CD4-positive, alpha-beta memory T cell (primary cell): ENCODE measurements at regions not wholly inside any gene's neighbourhood (a gene's known extent, or its start where the extent isn't known, plus 50 kb on each side); places are given as distances from the start of the nearest gene placed in this dataset.

Experiments
- CTCF ChIA-PET: fragments of 350-600 bp; sonication (Branson Sonifier 250); formaldehyde crosslinking; loops from one replicate; lab custom pipeline; 2021; ENCODE audit warnings: inconsistent platforms; ENCODE audit not compliant: partially characterized antibody; lab: Charles Lee
- POLR2A ChIA-PET: fragments of 350-600 bp; sonication (Branson Sonifier 250); formaldehyde crosslinking; loops from one replicate; lab custom pipeline; 2021; ENCODE audit not compliant: partially characterized antibody; lab: Charles Lee
- DNase-seq, 5 donors: peaks; one replicate each; pipeline versions ENCODE4 v3.0.0 to v3.0.0-alpha.2; 2020 to 2022; ENCODE audit warnings: mixed read lengths in 1 of 5
- H3K27ac ChIP-seq: one replicate; pipeline ENCODE4 v1.7.0; 2013; ENCODE audit warnings: low read depth, low read length
- H3K27me3 ChIP-seq: 2 replicates; pipeline ENCODE4 v1.7.0; 2013; ENCODE audit warnings: mild to moderate bottlenecking, low read length, moderate library complexity; ENCODE audit not compliant: insufficient read depth
- H3K36me3 ChIP-seq: 2 replicates; pipeline ENCODE4 v1.7.0; 2013; ENCODE audit warnings: mild to moderate bottlenecking, low read length, moderate library complexity; ENCODE audit not compliant: insufficient read depth
- H3K4me1 ChIP-seq: 2 replicates; pipeline ENCODE4 v1.7.0; 2013; ENCODE audit warnings: mild to moderate bottlenecking, low read length, moderate library complexity; ENCODE audit not compliant: insufficient read depth
- H3K4me3 ChIP-seq, 2 donors: one replicate each; pipeline ENCODE4 v1.7.0; 2013; ENCODE audit warnings: low read length in 2 of 2, mild to moderate bottlenecking in 1 of 2
- H3K9me3 ChIP-seq, 2 donors: one replicate each; pipeline ENCODE4 v1.7.0; 2013; ENCODE audit warnings: low read length in 2 of 2, control low read depth in 1 of 2; ENCODE audit not compliant: control insufficient read depth in 1 of 2
- H3K27ac Mint-ChIP-seq, 7 donors: one replicate each; pipeline ENCODE4 v1.8.0; 2020 to 2021; ENCODE audit warnings: mixed read lengths in 7 of 7, mild to moderate bottlenecking in 6 of 7, inconsistent platforms in 3 of 7, moderate library complexity in 3 of 7
- H3K27me3 Mint-ChIP-seq, 2 donors: one replicate each; pipeline ENCODE4 v1.8.0; 2020 to 2021; ENCODE audit warnings: mixed read lengths in 2 of 2
- H3K36me3 Mint-ChIP-seq, 2 donors: one replicate each; pipeline ENCODE4 v1.8.0; 2020 to 2021; ENCODE audit warnings: mixed read lengths in 2 of 2, inconsistent platforms in 1 of 2, mild to moderate bottlenecking in 1 of 2
- H3K4me1 Mint-ChIP-seq, 4 donors: one replicate each; pipeline ENCODE4 v1.8.0; 2020 to 2021; ENCODE audit warnings: mixed read lengths in 4 of 4, mild to moderate bottlenecking in 1 of 4
- H3K4me3 Mint-ChIP-seq, 8 donors: one replicate each; pipeline ENCODE4 v1.8.0; 2020 to 2021; ENCODE audit warnings: mixed read lengths in 8 of 8, mild to moderate bottlenecking in 7 of 8, moderate library complexity in 6 of 8, inconsistent platforms in 3 of 8
- H3K9me3 Mint-ChIP-seq, 8 donors: one replicate each; pipeline ENCODE4 v1.8.0; 2020 to 2021; ENCODE audit warnings: mixed read lengths in 8 of 8, mild to moderate bottlenecking in 5 of 8, inconsistent platforms in 3 of 8, moderate library complexity in 1 of 8
- intact Hi-C: fragments of 100-400 bp; cut with micrococcal nuclease; formaldehyde crosslinking; loops from one replicate; pipeline ENCODE4 v1.15.1; 2023

DNA sequence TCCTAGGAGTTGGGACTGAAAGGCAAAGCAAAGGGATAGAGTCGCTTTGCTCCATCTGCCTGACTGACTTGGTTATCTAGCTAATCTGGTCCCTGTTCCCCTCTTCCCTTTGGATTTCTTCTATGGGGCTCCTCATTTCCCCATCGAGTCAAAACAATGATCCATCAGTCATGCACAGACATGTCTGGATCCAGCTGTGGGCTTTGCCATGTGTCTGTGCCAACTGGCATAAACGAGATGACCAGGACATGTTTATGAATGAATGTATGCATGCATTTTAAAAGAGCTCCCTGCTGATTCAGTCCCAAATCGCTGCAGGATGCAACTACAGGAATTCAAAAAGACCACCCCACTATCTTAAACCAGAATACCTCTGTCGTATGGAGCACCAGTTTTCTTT lies 122.0 kb downstream of the ARL4A start:
- Histone ChIP-seq H3K27me3 (no peaks in the 10 kb centered on the region), H3K4me3 (no peak overlapping the region), H3K27ac (no peak overlapping the region), H3K4me1 (no peaks in the 10 kb centered on the region), H3K9me3 (no peaks in the 10 kb centered on the region), H3K36me3 (no peaks in the 10 kb centered on the region)
- Mint-ChIP-seq H3K27me3 (no peaks in the 10 kb centered on the region), H3K4me3 (no peak overlapping the region), H3K36me3 (no peaks in the 10 kb centered on the region), H3K9me3 (peaks cover 0 to 3% (median 0%) of the 10 kb centered on the region in 8 donors), H3K4me1 (no peaks in the 10 kb centered on the region), H3K27ac (no peak overlapping the region)
- CTCF ChIA-PET: no interaction called here
- no peak for DNase-seq
- intact Hi-C loops: no loop called here
- POLR2A ChIA-PET: no interaction called here

- H3K36me3 ChIP-seq: no peaks in the 10 kb centered on the region
- H3K4me1 ChIP-seq: no peaks in the 10 kb centered on the region
- Mint-ChIP-seq H3K27ac (no peak overlapping the region), H3K36me3 (no peaks in the 10 kb centered on the region), H3K9me3 (peaks cover 0 to 3% (median 0%) of the 10 kb centered on the region in 8 donors), H3K4me3 (no peak overlapping the region), H3K27me3 (peaks cover 0 to 1% of the 10 kb centered on the region in 2 donors), H3K4me1 (no peaks in the 10 kb centered on the region)
- H3K9me3 ChIP-seq: no peaks in the 10 kb centered on the region
- H3K27me3 ChIP-seq: no peaks in the 10 kb centered on the region
- ChIA-PET POLR2A (no interaction called here), CTCF (no interaction called here)
- no peak overlapping the region for H3K4me3 ChIP-seq
- H3K27ac ChIP-seq: no peak overlapping the region
- DNase-seq: no peak
- intact Hi-C loops: no loop called here
These were observed 124.7 kb downstream of the ARL4A start for GRCh38 chr7:12812111-12812510.

DNA sequence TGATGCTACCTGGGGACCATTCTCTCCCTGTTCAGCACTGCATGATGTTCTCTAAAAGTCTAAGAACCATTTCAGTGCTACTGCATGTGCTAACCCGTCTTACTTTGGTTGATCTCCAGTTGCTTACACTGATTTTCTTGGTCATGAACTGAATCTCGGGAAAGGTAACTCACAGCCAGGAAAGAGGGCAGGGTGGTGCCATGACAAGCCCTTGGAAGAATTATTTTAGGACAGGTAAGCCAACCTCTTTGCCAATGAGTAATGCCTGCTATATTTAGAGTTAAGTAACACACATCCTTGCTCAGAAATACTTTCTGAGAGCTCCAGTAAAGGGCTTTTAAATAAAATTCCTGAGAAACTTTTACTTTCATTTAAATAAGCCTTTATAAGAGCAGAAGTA lies 126.7 kb downstream of the ARL4A start:
- Mint-ChIP-seq H3K27ac (no peak overlapping the region), H3K4me1 (no peaks in the 10 kb centered on the region), H3K27me3 (peaks cover 1 to 4% of the 10 kb centered on the region in 2 donors), H3K36me3 (no peaks in the 10 kb centered on the region), H3K9me3 (peaks cover 0 to 3% (median 0%) of the 10 kb centered on the region in 8 donors), H3K4me3 (no peak overlapping the region)
- intact Hi-C loops: no loop called here
- Histone ChIP-seq H3K27me3 (no peaks in the 10 kb centered on the region), H3K4me1 (no peaks in the 10 kb centered on the region), H3K9me3 (no peaks in the 10 kb centered on the region), H3K36me3 (no peaks in the 10 kb centered on the region), H3K27ac (no peak overlapping the region), H3K4me3 (no peak overlapping the region)
- CTCF ChIA-PET: no interaction called here
- POLR2A ChIA-PET: no interaction called here
- no peak for DNase-seq

- Mint-ChIP-seq H3K4me3 (no peak overlapping the region), H3K9me3 (peaks cover 0 to 3% (median 0%) of the 10 kb centered on the region in 8 donors), H3K27ac (no peak overlapping the region), H3K27me3 (peaks cover 1 to 4% of the 10 kb centered on the region in 2 donors), H3K36me3 (no peaks in the 10 kb centered on the region), H3K4me1 (no peaks in the 10 kb centered on the region)
- no peaks in the 10 kb centered on the region for H3K4me1 ChIP-seq
- POLR2A ChIA-PET: no interaction called here
- H3K4me3 ChIP-seq: no peak overlapping the region
- H3K9me3 ChIP-seq: no peaks in the 10 kb centered on the region
- CTCF ChIA-PET: no interaction called here
- intact Hi-C loops: no loop called here
- no peak for DNase-seq
- no peak overlapping the region for H3K27ac ChIP-seq
- H3K36me3 ChIP-seq: no peaks in the 10 kb centered on the region
- no peaks in the 10 kb centered on the region for H3K27me3 ChIP-seq
These were observed 127.4 kb downstream of the ARL4A start for GRCh38 chr7:12814828-12815227.

- DNase-seq: no peak
- H3K4me1 Mint-ChIP-seq: no peaks in the 10 kb centered on the region
- peaks cover 1 to 4% of the 10 kb centered on the region in 2 donors for H3K27me3 Mint-ChIP-seq
- ChIA-PET POLR2A (no interaction called here), CTCF (no interaction called here)
- H3K4me3 Mint-ChIP-seq: no peak overlapping the region
- H3K27me3 ChIP-seq: no peaks in the 10 kb centered on the region
- H3K36me3 ChIP-seq: no peaks in the 10 kb centered on the region
- no peak overlapping the region for H3K27ac ChIP-seq
- no peaks in the 10 kb centered on the region for H3K4me1 ChIP-seq
- H3K4me3 ChIP-seq: no peak overlapping the region
- H3K9me3 ChIP-seq: no peaks in the 10 kb centered on the region
- H3K9me3 Mint-ChIP-seq: peaks cover 0 to 3% (median 0%) of the 10 kb centered on the region in 8 donors
- H3K27ac Mint-ChIP-seq: no peak overlapping the region
- intact Hi-C loops: no loop called here
- no peaks in the 10 kb centered on the region for H3K36me3 Mint-ChIP-seq
These were observed 128.0 kb downstream of the ARL4A start for GRCh38 chr7:12815426-12815825.

DNA sequence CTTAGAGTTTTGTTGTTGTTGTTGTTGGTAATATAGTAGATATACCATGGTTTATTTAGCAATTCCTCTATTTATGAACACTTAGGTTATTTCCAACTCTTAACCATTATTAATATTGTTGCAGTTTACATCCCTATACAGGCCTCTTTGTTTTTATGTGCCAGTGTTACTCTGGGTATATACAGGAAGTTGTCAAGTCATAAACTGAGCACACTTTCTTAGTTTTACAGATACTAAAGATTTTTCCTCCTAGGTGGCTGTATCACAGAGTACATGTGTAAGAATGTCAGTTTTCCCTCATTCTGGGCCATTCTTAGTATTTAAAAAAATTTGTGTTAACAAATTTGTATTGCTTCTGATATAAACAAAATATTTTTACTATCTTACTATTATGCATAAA lies 128.4 kb downstream of the ARL4A start:
- Mint-ChIP-seq H3K9me3 (peaks cover 0 to 3% (median 0%) of the 10 kb centered on the region in 8 donors), H3K4me3 (no peak overlapping the region), H3K36me3 (no peaks in the 10 kb centered on the region), H3K4me1 (no peaks in the 10 kb centered on the region), H3K27ac (no peak overlapping the region), H3K27me3 (peaks cover 3 to 4% of the 10 kb centered on the region in 2 donors)
- Histone ChIP-seq H3K27ac (no peak overlapping the region), H3K4me1 (no peaks in the 10 kb centered on the region), H3K27me3 (no peaks in the 10 kb centered on the region), H3K36me3 (no peaks in the 10 kb centered on the region), H3K9me3 (no peaks in the 10 kb centered on the region), H3K4me3 (no peak overlapping the region)
- POLR2A ChIA-PET: no interaction called here
- DNase-seq: no peak
- CTCF ChIA-PET: no interaction called here
- intact Hi-C loops: no loop called here

DNA sequence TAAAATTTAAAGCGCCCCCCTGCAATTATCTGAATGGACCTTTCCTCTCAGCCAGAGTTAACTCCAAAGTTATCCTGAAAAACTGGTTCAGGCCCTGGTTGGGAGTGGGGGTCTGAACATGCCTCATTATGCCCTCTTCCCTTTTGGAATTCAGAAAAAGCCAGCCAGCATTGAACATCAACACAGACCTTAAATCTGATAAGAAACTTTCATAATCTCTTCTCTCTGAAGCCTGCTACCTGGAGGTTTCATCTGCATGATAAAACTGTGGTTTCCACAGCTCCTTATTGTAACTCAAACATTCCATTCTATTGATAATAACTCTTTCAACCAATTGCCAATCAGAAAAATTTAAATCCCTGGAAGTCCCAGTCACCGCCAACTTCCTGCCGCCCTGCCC lies 133.3 kb downstream of the ARL4A start:
- no peaks in the 10 kb centered on the region for H3K36me3 Mint-ChIP-seq
- no peak overlapping the region for H3K27ac ChIP-seq
- no peak overlapping the region for H3K4me3 ChIP-seq
- no peak overlapping the region for H3K4me3 Mint-ChIP-seq
- H3K4me1 Mint-ChIP-seq: no peaks in the 10 kb centered on the region
- no peaks in the 10 kb centered on the region for H3K27me3 ChIP-seq
- H3K27ac Mint-ChIP-seq: no peak overlapping the region
- peaks cover 4% of the 10 kb centered on the region in 2 donors for H3K27me3 Mint-ChIP-seq
- CTCF ChIA-PET: no interaction called here
- no peaks in the 10 kb centered on the region for H3K9me3 ChIP-seq
- DNase-seq: no peak
- intact Hi-C loops: no loop called here
- H3K9me3 Mint-ChIP-seq: peaks cover 0 to 2% (median 0%) of the 10 kb centered on the region in 8 donors
- H3K4me1 ChIP-seq: no peaks in the 10 kb centered on the region
- POLR2A ChIA-PET: no interaction called here
- H3K36me3 ChIP-seq: no peaks in the 10 kb centered on the region

- Histone ChIP-seq H3K27me3 (no peaks in the 10 kb centered on the region), H3K9me3 (no peaks in the 10 kb centered on the region), H3K36me3 (no peaks in the 10 kb centered on the region), H3K27ac (no peak overlapping the region), H3K4me3 (no peak overlapping the region), H3K4me1 (no peaks in the 10 kb centered on the region)
- Mint-ChIP-seq H3K9me3 (peaks cover 0 to 2% (median 0%) of the 10 kb centered on the region in 8 donors), H3K27me3 (peaks cover 4% of the 10 kb centered on the region in 2 donors), H3K36me3 (no peaks in the 10 kb centered on the region), H3K4me1 (no peaks in the 10 kb centered on the region), H3K4me3 (no peak overlapping the region), H3K27ac (no peak overlapping the region)
- DNase-seq: no peak
- ChIA-PET POLR2A (no interaction called here), CTCF (no interaction called here)
- intact Hi-C loops: no loop called here
These were observed 134.3 kb downstream of the ARL4A start for GRCh38 chr7:12821746-12822145.
